ENCODE measurements at regions not wholly inside any gene's neighbourhood (a gene's known extent, or its start where the extent isn't known, plus 50 kb on each side); places are given as distances from the start of the nearest gene placed in this dataset.

DNA sequence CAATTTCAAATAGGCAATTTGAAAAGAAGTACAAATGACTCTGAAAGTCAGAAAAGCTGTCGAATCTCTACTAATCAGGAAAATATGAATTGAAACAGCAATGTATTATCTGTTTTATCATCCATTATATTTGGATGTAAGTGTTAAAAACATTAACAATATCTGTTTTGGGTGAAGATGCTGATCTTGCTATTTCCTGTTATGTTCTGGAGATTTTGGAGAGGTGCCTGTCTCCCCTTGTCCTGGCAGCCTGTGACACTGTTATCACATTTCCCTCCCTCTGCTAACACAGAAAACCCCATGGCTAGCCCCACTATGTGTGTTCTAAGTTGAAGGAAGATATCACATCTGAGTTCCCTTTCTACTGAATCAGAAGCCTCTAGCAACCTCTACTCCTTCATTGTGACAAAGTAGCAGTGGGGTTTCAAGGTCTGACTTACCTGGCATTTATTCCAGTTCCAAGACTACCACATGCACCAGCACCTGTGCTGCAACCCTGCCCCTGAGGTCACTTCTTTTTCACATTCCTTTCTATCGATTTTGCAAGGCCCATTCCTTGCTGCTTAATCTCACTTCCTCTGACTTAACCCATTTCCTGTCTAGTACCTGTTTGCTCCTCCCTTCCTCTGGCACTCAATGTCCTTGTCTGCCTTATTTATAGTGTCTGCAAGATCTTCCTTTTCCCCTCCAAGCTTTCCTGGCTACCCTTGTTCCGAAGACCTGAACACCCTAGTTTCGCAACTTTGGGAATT, 95.5 kb upstream of the COL8A1 start:
- TF ChIP-seq, protein P1, sequence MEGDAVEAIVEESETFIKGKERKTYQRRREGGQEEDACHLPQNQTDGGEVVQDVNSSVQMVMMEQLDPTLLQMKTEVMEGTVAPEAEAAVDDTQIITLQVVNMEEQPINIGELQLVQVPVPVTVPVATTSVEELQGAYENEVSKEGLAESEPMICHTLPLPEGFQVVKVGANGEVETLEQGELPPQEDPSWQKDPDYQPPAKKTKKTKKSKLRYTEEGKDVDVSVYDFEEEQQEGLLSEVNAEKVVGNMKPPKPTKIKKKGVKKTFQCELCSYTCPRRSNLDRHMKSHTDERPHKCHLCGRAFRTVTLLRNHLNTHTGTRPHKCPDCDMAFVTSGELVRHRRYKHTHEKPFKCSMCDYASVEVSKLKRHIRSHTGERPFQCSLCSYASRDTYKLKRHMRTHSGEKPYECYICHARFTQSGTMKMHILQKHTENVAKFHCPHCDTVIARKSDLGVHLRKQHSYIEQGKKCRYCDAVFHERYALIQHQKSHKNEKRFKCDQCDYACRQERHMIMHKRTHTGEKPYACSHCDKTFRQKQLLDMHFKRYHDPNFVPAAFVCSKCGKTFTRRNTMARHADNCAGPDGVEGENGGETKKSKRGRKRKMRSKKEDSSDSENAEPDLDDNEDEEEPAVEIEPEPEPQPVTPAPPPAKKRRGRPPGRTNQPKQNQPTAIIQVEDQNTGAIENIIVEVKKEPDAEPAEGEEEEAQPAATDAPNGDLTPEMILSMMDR (IDR thresholded peaks at IDR 0.05), result no peak
- no peak for DNase-seq
- Histone ChIP-seq H3K4me1 (peaks cover 0 to 41% (median 10%) of the 10 kb centered on the region in 4 donors), H3K4me3 (no peak overlapping the region), H3K27ac (no peak overlapping the region), H3K27me3 (no peaks in the 10 kb centered on the region), H3K36me3 (no peaks in the 10 kb centered on the region), H3K9me3 (no peaks in the 10 kb centered on the region)
- intact Hi-C loops (cut with DNase I; ENCODE audit: low total_unique reads), result no loop called here

DNA sequence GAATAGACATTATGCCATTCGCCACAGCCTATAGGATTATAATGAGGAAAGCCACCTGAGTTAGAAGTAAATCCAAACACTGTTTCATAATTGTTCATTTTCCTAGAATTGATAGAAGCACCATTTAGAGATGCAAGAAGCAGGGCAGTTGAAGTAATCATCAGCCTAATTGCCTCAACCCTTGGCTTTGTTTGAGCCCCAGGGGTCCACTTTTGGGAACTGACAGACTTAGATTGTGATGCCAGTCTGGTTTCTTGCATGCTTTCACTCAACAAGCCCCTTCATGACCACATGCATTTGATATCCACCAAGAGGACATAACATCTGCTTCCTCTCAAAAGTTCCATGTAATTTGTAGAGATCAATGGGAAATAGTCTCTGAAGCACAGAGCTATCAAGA, 97.2 kb upstream of the COL8A1 start:
- Histone ChIP-seq H3K9me3 (no peaks in the 10 kb centered on the region), H3K27ac (no peak overlapping the region), H3K4me1 (peaks cover 0 to 47% (median 12%) of the 10 kb centered on the region in 4 donors), H3K4me3 (no peak overlapping the region), H3K36me3 (no peaks in the 10 kb centered on the region), H3K27me3 (no peaks in the 10 kb centered on the region)
- no peak for DNase-seq
- TF ChIP-seq, protein P1 (IDR thresholded peaks at IDR 0.05), result no peak
- intact Hi-C loops (cut with DNase I; ENCODE audit: low total_unique reads), result no loop called here

DNA sequence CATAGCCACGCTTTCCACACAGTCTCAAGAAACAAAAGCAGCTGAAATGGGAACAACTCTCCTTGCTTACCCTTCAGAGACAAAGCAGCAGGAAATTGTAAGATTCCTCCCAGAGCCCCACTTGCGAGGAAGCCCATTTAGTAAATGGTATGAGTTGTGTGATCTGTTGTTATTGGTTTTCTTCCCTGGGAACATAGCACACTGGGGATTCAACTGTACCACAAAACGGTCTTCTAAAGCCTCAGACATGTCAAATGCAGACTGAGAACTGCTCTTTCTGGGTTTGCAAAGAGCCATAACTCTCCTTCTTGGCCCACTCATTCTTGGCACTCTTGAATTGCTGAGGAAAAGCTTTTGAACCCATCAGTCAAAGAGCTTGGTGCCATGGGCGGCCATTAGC, 101.0 kb upstream of the COL8A1 start:
- peak overlapping the region; percentile 62 to 64 for H3K27ac ChIP-seq
- DNase-seq, result no peak
- no peaks in the 10 kb centered on the region for H3K9me3 ChIP-seq
- intact Hi-C loops (cut with DNase I; ENCODE audit: low total_unique reads), result no loop called here
- H3K27me3 ChIP-seq, result no peaks in the 10 kb centered on the region
- TF ChIP-seq, protein P1 (IDR thresholded peaks at IDR 0.05), result no peak
- H3K4me3 ChIP-seq, result no peak overlapping the region
- H3K4me1 ChIP-seq, result peaks cover 0 to 44% (median 8%) of the 10 kb centered on the region in 4 donors
- H3K36me3 ChIP-seq, result no peaks in the 10 kb centered on the region

DNA sequence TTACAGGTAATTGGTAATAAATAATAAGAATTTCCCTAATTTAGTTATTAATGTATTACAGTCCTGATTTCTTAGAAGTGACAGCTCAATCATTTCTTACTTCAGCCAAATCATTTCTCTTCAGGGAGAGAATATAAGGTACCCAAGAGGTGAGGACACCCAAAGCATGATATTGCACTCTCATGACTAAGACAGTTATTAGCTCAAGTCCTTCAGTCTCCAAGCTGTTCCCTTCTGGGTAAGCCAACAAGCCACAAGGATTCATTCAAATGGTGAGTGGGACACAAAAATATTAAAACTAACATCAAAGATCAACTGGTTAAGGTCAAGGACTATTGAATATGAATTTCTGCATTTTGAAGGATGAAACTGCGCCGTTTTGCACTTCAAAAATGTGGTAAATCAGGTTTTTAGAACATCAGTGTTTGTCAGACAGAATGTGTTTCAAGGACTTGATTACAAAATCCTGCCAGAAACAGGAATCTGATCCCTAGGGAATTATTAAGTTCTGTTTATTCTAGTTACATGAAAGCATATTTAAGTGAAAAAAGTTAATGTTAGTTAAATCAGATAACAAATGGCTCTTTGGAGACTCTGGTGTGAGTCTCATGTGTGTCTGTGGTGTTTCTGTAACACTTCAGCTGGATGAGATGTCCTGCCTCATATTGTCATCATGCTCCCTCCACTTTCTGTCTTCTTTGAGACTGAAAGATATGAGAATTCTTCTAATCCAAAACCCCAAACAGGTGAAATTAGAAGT, 101.7 kb upstream of the COL8A1 start:
- no peak for DNase-seq
- H3K4me3 ChIP-seq, result no peak overlapping the region
- no peaks in the 10 kb centered on the region for H3K27me3 ChIP-seq
- TF ChIP-seq, protein P1 (IDR thresholded peaks at IDR 0.05), result no peak
- H3K36me3 ChIP-seq, result no peaks in the 10 kb centered on the region
- H3K9me3 ChIP-seq, result no peaks in the 10 kb centered on the region
- intact Hi-C loops (cut with DNase I; ENCODE audit: low total_unique reads), result no loop called here
- H3K27ac ChIP-seq, result peak overlapping the region; percentile 62 to 64
- peaks cover 0 to 48% (median 10%) of the 10 kb centered on the region in 4 donors for H3K4me1 ChIP-seq

DNA sequence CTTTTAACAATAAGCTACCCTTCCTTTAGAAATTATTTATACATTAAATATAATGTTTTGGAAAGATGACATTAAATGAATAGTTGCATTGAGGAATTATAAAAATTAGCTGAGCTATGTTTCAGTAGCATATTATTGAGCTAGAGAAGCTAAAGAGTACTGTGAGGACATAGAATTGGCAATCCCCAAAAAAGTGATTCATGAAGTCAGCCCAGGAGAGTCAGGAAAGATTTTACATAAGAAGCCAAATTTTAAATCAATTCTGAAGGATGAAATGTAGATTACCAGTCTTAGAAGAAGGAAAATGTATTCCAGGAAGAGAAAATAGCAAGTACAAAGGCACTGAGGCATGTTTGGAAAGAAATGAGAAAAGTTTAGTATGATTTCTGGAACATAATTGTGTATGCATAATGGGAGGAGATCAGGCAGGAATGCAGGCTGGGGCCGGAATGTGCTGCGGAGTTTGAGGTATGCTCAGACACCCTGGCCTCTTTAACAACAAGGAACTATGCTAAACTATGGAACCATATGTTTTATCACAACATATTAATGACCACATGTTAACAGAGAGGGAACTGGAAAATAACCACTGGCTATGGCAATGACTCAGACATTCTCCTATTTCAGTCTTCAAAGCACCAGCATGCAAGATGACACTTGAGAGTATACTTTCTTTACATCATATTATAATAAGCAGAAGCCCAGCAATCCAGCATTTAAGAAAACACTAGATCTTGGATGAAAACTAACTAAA, 103.3 kb upstream of the COL8A1 start:
- TF ChIP-seq, protein P1 (IDR thresholded peaks at IDR 0.05), result no peak
- no peak for DNase-seq
- Histone ChIP-seq H3K4me3 (no peak overlapping the region), H3K9me3 (no peaks in the 10 kb centered on the region), H3K36me3 (no peaks in the 10 kb centered on the region), H3K4me1 (peaks cover 0 to 49% (median 10%) of the 10 kb centered on the region in 4 donors), H3K27me3 (no peaks in the 10 kb centered on the region), H3K27ac (peak overlapping the region; percentile 62 to 64)
- intact Hi-C loops (cut with DNase I; ENCODE audit: low total_unique reads), result no loop called here
